Trophoblast cell (in vitro differentiated cells and primary cell): ENCODE measurements at regions not wholly inside any gene's neighbourhood (a gene's known extent, or its start where the extent isn't known, plus 50 kb on each side); places are given as distances from the start of the nearest gene placed in this dataset.

Experiments
- DNase-seq, 2 donors: peaks; one replicate each; pipeline ENCODE4 v3.0.0-alpha.2; 2016
- H2AFZ ChIP-seq: 2 replicates; pipeline ENCODE4 v1.6.1; 2013; ENCODE audit warnings: low read length, moderate library complexity, mild to moderate bottlenecking; ENCODE audit not compliant: insufficient read depth, poor library complexity
- H2AK5ac ChIP-seq: 2 replicates; pipeline ENCODE4 v1.6.1; 2013; ENCODE audit warnings: mild to moderate bottlenecking, low read length
- H2BK120ac ChIP-seq: 2 replicates; pipeline ENCODE4 v1.6.1; 2013; ENCODE audit warnings: low read length, mild to moderate bottlenecking, moderate library complexity; ENCODE audit not compliant: insufficient read depth, poor library complexity
- H2BK12ac ChIP-seq: 2 replicates; pipeline ENCODE4 v1.6.1; 2013; ENCODE audit warnings: mild to moderate bottlenecking, low read length, moderate library complexity
- H2BK5ac ChIP-seq: 2 replicates; pipeline ENCODE4 v1.6.1; 2013; ENCODE audit warnings: low read length, low read depth, moderate library complexity, mild to moderate bottlenecking; ENCODE audit not compliant: poor library complexity
- H3K14ac ChIP-seq: 2 replicates; pipeline ENCODE4 v1.6.1; 2013; ENCODE audit warnings: mild to moderate bottlenecking, low read length
- H3K18ac ChIP-seq: 2 replicates; pipeline ENCODE4 v1.6.1; 2013; ENCODE audit warnings: mild to moderate bottlenecking, low read length
- H3K23ac ChIP-seq: 2 replicates; pipeline ENCODE4 v1.6.1; 2013; ENCODE audit warnings: low read length
- H3K27ac ChIP-seq: 2 replicates; pipeline ENCODE4 v1.5.1; 2013; ENCODE audit warnings: low read depth, mild to moderate bottlenecking, inconsistent platforms, low read length, moderate library complexity
- H3K27me3 ChIP-seq: 2 replicates; pipeline ENCODE4 v1.6.1; 2013; ENCODE audit warnings: inconsistent platforms, mild to moderate bottlenecking, low read length, moderate library complexity; ENCODE audit not compliant: insufficient read depth
- H3K36me3 ChIP-seq, 2 experiments: 1 replicate in 1 of 2; 2 replicates in 1 of 2; pipeline ENCODE4 v1.6.1; 2013; ENCODE audit warnings: low read length in 2 of 2, mild to moderate bottlenecking in 2 of 2, moderate library complexity in 1 of 2; ENCODE audit not compliant: insufficient read depth in 2 of 2, control insufficient read depth in 1 of 2
- H3K4ac ChIP-seq: 2 replicates; pipeline ENCODE4 v1.6.1; 2013; ENCODE audit warnings: low read depth, mild to moderate bottlenecking, low read length, moderate library complexity
- H3K4me1 ChIP-seq, 2 experiments: 1 replicate in 1 of 2; 2 replicates in 1 of 2; pipeline ENCODE4 v1.6.1; 2013; ENCODE audit warnings: low read length in 2 of 2, mild to moderate bottlenecking in 2 of 2, moderate library complexity in 1 of 2; ENCODE audit not compliant: insufficient read depth in 2 of 2, control insufficient read depth in 1 of 2
- H3K4me2 ChIP-seq: 2 replicates; pipeline ENCODE4 v1.6.1; 2013; ENCODE audit warnings: inconsistent platforms, mild to moderate bottlenecking, low read length, moderate library complexity
- H3K4me3 ChIP-seq: 2 replicates; pipeline ENCODE4 v1.5.1; 2013; ENCODE audit warnings: mild to moderate bottlenecking, low read depth, low read length, inconsistent platforms
- H3K79me1 ChIP-seq: one replicate; pipeline ENCODE4 v1.6.1; 2013; ENCODE audit warnings: low read length
- H3K79me2 ChIP-seq: 2 replicates; pipeline ENCODE4 v1.6.1; 2013; ENCODE audit warnings: low read length, mild to moderate bottlenecking; ENCODE audit not compliant: control insufficient read depth, insufficient read depth, poor library complexity
- H3K9ac ChIP-seq: 2 replicates; pipeline ENCODE4 v1.6.1; 2013; ENCODE audit warnings: mild to moderate bottlenecking, low read length
- H3K9me3 ChIP-seq: 2 replicates; pipeline ENCODE4 v1.6.1; 2013; ENCODE audit warnings: low read depth, mild to moderate bottlenecking, control low read depth, inconsistent platforms, low read length; ENCODE audit not compliant: insufficient read depth
- H4K12ac ChIP-seq: 2 replicates; pipeline ENCODE4 v1.6.1; 2013; ENCODE audit warnings: low read depth, mild to moderate bottlenecking, low read length, moderate library complexity
- H4K8ac ChIP-seq: 2 replicates; pipeline ENCODE4 v1.6.1; 2013; ENCODE audit warnings: low read depth, mild to moderate bottlenecking, low read length, moderate library complexity
- H4K91ac ChIP-seq: one replicate; pipeline ENCODE4 v1.6.1; 2013; ENCODE audit warnings: low read depth, mild to moderate bottlenecking, low read length, moderate library complexity
- WGBS: extraction: QIAGEN DNeasy Blood & Tissue Kit; methylation state at CpG from one replicate; pipeline ENCODE4 v1.1.7; 2013; ENCODE audit warnings: missing lambda C conversion rate; ENCODE audit not compliant: insufficient read length, insufficient coverage; ENCODE audit errors: extremely low coverage; 5-methylcytosine and 5-hydroxymethylcytosine counted together

GRCh38 chr14:65972891-65973290 is 513.3 kb upstream of the CCDC196 start:
- H4K12ac ChIP-seq = no peak overlapping the region
- DNase-seq = peak; percentile 9 to 71
- H3K23ac ChIP-seq = no peak overlapping the region
- no peaks in the 10 kb centered on the region for H3K9me3 ChIP-seq
- no peak overlapping the region for H3K27ac ChIP-seq
- no peak overlapping the region for H2BK12ac ChIP-seq
- H3K4me2 ChIP-seq = no peak overlapping the region
- H3K4me1 ChIP-seq = peaks cover 0 to 2% of the 10 kb centered on the region in 2 experiments
- H3K36me3 ChIP-seq = no peaks in the 10 kb centered on the region
- no peak overlapping the region for H2AK5ac ChIP-seq
- no peak overlapping the region for H3K18ac ChIP-seq
- no peak overlapping the region for H2BK120ac ChIP-seq
- no peak overlapping the region for H3K4ac ChIP-seq
- no peak overlapping the region for H4K8ac ChIP-seq
- no peaks in the 10 kb centered on the region for H3K79me2 ChIP-seq
- H3K4me3 ChIP-seq = no peak overlapping the region
- no peaks in the 10 kb centered on the region for H3K79me1 ChIP-seq
- H3K14ac ChIP-seq = no peak overlapping the region
- no peak overlapping the region for H2AFZ ChIP-seq
- H3K27me3 ChIP-seq = no peaks in the 10 kb centered on the region
- H2BK5ac ChIP-seq = no peak overlapping the region
- WGBS = no CpG with 5 or more reads among the region's 3 CpGs
- H3K9ac ChIP-seq = no peak overlapping the region
- H4K91ac ChIP-seq = no peak overlapping the region

- Histone ChIP-seq H3K18ac (no peak overlapping the region), H2BK12ac (no peak overlapping the region), H3K9ac (no peak overlapping the region), H4K8ac (no peak overlapping the region), H3K27ac (no peak overlapping the region), H4K12ac (no peak overlapping the region), H2AFZ (no peak overlapping the region), H4K91ac (no peak overlapping the region), H2BK5ac (no peak overlapping the region), H3K4me2 (no peak overlapping the region), H3K79me1 (no peaks in the 10 kb centered on the region), H2BK120ac (no peak overlapping the region), H3K27me3 (no peaks in the 10 kb centered on the region), H3K36me3 (no peaks in the 10 kb centered on the region), H3K23ac (no peak overlapping the region), H3K14ac (no peak overlapping the region), H3K4ac (no peak overlapping the region), H3K4me1 (peaks cover 0 to 2% of the 10 kb centered on the region in 2 experiments), H3K79me2 (no peaks in the 10 kb centered on the region), H3K4me3 (no peak overlapping the region), H3K9me3 (peaks cover under 1% of the 10 kb centered on the region), H2AK5ac (no peak overlapping the region)
- DNase-seq = no peak
- no CpG with 5 or more reads among the region's 3 CpGs for WGBS
Measured at GRCh38 chr14:65975865-65976264, 510.3 kb upstream of the CCDC196 start.

- Histone ChIP-seq H3K18ac (no peak overlapping the region), H3K79me2 (no peaks in the 10 kb centered on the region), H3K4me1 (peaks cover 0 to 2% of the 10 kb centered on the region in 2 experiments), H3K4me3 (no peak overlapping the region), H2AFZ (no peak overlapping the region), H3K4ac (no peak overlapping the region), H3K27me3 (no peaks in the 10 kb centered on the region), H4K8ac (no peak overlapping the region), H4K91ac (no peak overlapping the region), H3K23ac (no peak overlapping the region), H2BK12ac (no peak overlapping the region), H3K14ac (no peak overlapping the region), H4K12ac (no peak overlapping the region), H3K9ac (no peak overlapping the region), H3K27ac (no peak overlapping the region), H3K9me3 (peaks cover 3% of the 10 kb centered on the region), H2AK5ac (no peak overlapping the region), H3K36me3 (no peaks in the 10 kb centered on the region), H2BK120ac (no peak overlapping the region), H2BK5ac (no peak overlapping the region), H3K79me1 (no peaks in the 10 kb centered on the region), H3K4me2 (no peak overlapping the region)
- DNase-seq = no peak
- no CpG with 5 or more reads among the region's 6 CpGs for WGBS
Measured at GRCh38 chr14:65976761-65977404, 509.3 kb upstream of the CCDC196 start.

GRCh38 chr14:65981192-65981843 is 504.9 kb upstream of the CCDC196 start:
- H2BK12ac ChIP-seq = no peak overlapping the region
- WGBS = no CpG with 5 or more reads among the region's 6 CpGs
- no peaks in the 10 kb centered on the region for H3K36me3 ChIP-seq
- H3K4ac ChIP-seq = no peak overlapping the region
- no peak overlapping the region for H2BK120ac ChIP-seq
- no peak overlapping the region for H3K23ac ChIP-seq
- H3K27me3 ChIP-seq = no peaks in the 10 kb centered on the region
- H4K8ac ChIP-seq = no peak overlapping the region
- no peak overlapping the region for H3K18ac ChIP-seq
- no peak overlapping the region for H3K27ac ChIP-seq
- no peak overlapping the region for H3K14ac ChIP-seq
- H2BK5ac ChIP-seq = no peak overlapping the region
- H3K4me3 ChIP-seq = no peak overlapping the region
- no peak for DNase-seq
- H3K79me2 ChIP-seq = no peaks in the 10 kb centered on the region
- H2AK5ac ChIP-seq = no peak overlapping the region
- H4K12ac ChIP-seq = no peak overlapping the region
- H3K4me1 ChIP-seq = no peaks in the 10 kb centered on the region
- H3K9me3 ChIP-seq = peaks cover 6% of the 10 kb centered on the region
- no peak overlapping the region for H4K91ac ChIP-seq
- H3K79me1 ChIP-seq = no peaks in the 10 kb centered on the region
- H3K9ac ChIP-seq = no peak overlapping the region
- H3K4me2 ChIP-seq = no peak overlapping the region
- no peak overlapping the region for H2AFZ ChIP-seq
